Left renal pelvis (tissue), 4 donors: ENCODE measurements at regions not wholly inside any gene's neighbourhood (a gene's known extent, or its start where the extent isn't known, plus 50 kb on each side); places are given as distances from the start of the nearest gene placed in this dataset.
"Not testable (repeated sequence)": the region's sequence is repeated elsewhere in the genome, so short reads cannot be mapped to it uniquely, and the experiment has no call there.

Experiments used
- DNase-seq, 4 donors: peaks; one replicate each; pipeline ENCODE4 v3.0.0-alpha.2; 2013; ENCODE audit warnings: low read depth in 4 of 4, low spot score in 3 of 4

DNA sequence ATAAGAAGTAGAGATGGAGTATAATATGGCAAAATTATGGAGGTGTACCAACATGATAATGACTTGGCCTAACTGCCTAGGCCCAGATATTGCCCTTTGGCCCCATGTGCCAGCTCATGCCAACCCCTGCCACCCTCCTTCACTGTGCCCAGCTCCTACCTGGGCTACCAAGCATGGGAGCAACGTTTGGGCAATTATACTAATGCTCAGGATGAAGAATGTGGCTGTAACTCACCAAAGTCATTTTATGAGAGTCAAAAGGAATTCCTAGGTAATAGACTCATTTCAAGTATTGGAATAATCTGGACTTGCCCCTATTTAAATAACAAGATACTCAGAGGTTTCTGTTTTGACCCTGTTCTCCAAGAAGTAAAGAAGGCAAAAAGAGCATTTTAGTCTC, 240.2 kb upstream of the IL12A start:
- no peak for DNase-seq

DNA sequence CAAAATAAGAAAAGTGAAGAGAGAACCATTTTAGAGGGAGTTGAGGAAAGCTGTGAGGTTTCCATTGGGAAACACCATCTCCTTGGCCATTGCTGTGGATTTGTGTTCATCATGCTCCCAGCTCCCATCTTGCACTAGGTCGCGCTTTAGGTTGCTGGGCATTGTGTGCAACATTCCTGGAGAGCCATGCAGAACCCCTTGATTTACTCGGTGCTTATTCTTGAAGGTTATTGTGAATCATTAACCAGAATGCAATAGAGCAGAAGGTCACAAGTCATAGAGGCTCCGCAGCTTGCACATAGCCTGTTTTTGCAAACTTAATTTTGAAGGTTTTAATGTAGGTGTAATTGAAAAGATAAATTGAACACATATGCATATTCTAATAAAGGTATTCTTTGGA, 239.2 kb upstream of the IL12A start:
- DNase-seq = no peak

DNA sequence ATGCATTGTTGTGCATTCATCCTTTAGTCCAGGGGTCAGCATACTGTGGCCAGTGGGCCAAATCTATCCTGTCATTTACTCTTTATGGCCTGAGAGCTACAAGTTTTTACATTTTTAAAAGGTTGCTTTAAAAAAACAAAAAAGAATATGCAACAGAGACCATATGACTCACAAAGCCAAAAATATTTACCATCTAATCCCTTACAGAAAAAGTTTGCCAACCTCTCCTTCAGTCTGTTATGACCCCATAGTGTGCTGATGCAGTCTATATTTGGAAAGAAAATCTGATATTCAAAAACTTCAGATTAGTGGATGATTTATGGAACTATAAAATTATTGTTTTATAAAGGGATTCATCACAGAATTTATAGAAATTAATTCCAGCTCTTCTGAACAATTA, 237.5 kb upstream of the IL12A start:
- no peak for DNase-seq

DNA sequence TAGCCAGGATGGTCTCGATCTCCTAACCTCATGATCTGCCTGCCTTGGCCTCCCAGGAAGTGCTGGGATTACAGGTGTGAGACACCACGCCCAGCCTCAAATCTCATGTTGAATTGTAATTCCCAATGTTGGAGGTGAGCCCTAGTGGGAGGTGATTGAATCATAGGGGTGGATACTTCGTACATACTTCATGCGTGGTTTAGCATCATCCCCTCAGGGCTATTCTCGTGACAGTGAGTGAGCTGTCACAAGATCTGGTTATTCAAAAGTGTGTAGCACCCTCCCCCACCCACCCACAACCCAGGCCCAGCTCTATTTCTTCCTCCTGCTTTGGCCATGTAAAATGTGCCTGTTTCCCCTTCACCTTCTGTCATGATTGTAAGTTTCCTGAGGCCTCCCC, 236.9 kb upstream of the IL12A start:
- DNase-seq = no peak

DNA sequence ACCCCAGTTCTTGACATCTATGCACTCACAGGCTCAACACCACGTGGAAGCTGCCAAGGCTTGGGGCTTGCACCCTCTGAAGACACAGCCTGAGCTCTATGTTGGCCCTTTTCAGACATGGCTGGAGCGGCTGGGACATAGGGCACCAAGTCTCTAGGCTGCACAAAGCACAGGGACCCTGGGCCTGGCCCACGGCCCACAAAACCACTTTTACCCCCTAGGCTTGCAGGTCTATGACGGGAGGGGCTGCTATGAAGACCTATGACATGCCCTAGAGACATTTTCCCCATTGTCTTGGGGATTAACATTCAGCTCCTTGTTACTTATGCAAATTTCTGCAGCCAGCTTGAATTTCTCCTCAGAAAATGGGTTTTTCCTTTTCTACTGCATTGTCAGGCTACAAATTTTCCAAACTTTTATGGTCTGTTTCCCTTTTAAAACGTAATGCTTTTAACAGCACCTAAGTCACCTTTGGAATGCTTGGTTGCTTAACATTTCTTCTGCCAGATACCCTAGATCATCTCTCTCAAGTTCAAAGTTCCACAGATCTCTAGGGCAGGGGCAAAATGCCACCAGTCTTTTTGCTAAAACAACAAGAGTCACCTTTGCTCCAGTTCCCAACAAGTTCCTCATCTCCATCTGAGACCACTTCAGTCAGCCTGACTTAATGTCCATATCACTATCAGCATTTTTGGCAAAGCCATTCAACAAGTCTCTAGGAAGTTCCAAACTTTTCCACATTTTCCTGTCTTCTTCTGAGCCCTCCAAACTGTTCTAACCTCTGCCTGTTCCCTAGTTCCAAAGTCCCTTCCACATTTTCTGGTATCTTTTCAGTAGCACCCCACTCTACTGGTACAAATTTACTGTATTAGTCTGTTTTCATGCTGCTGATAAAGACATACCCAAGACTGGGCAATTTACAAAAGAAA, 232.1 kb upstream of the IL12A start:
- DNase-seq = not testable (repeated sequence)

DNA sequence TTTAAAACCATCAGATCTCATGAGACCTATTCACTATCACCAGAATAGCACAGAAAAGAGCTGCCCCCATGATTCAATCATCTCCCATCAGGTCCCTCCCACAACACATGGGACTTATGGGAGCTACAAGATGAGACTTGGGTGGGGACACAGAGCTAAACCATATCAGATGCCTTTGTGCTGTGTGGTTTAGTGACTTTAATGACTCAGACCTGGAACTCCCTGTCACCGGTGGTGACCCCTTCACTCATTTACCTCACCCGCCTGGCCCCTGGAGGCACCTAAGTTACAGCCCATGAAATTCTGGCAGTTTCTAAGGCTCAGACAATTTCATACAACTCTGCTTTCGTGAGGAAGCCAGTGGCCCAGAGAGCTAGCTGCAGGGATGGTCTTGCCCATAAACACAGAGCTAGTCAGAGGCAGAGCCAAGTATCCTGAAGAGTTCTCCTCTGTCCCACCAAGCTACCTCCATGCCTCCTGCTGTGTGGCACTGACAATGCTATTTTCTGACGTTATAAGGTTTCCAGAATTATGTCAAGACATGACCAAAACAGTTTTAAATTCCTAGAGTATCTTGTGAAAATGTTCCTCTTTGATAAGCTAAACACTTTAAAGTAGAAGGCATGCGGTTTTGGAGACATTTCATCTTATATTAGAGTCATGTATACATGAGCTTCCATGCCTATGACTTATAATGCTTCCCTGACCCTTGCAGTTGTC, 231.1 kb upstream of the IL12A start:
- DNase-seq = no peak

DNA sequence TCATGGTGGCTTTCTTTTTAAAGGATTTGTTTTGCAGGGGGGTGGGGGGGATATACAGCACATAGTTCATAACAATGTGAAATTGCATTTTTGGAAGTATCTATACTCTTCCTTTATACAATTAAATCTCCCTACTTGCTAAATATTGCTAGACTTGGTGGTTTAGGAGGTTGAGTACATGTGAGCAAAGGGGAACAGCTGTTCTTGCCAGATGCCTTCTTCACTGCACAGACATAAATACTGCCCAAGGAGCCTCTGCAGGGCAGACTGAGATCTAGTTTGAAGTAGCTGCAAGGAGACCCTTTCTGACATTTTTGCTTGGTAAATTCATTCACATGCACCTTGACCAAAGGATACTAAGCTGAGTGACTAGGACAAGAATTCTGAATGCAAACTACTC, 228.6 kb upstream of the IL12A start:
- no peak for DNase-seq

DNA sequence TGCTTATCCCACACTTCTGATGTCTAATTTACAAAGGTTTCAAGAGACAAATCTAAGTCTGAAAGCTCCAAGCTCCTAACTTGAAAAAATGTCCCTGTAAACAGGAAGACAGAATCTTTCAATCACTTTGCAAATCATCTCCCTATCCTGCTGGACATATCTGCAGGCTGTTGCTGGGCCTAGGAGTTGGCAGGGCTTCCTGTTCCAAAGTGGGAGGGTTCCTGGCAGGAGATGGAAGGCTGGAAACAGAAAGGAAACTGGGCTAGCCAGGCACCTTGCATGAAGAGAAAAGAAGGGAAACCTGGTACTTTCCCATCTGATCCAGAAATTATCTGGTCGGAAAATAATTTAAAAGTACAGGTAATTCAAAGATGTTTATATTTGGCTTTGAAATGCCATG, 227.3 kb upstream of the IL12A start:
- no peak for DNase-seq

DNA sequence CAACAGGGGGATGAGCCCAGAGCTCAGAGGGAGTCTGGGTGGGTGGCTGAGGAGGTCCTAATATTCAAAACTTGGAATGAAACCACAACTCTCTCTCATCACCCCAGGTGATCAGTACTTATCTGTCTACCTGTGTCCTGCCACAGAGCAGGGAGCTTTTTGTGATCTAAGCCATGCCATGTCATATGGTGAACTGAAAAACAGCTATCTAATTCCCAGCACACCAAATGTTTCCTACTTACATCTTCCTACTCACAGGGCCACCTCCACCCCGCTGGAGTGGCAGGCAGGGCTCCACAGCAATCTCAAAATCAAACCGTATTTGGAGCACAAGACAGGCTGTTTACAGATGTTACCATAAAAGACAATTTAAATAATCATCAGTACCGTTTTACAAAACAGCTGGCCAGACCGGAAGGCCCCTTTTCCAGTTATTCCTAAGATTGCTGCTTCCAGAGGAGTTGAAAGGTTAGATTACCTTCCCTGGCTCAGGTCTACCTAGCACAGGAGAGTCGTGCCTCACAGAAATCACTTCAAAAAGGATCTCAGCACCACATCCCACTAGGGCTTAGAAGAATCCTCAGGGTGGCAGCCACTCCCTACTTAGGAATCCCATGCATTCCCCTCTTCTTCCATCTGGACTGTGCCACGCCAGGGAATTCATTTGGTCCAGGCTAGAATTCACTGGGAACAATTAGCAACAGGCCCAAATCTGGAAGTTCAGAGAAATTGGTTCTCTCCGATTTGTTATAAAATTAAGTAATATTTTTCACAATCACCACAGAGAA, 226.6 kb upstream of the IL12A start:
- DNase-seq = no peak

DNA sequence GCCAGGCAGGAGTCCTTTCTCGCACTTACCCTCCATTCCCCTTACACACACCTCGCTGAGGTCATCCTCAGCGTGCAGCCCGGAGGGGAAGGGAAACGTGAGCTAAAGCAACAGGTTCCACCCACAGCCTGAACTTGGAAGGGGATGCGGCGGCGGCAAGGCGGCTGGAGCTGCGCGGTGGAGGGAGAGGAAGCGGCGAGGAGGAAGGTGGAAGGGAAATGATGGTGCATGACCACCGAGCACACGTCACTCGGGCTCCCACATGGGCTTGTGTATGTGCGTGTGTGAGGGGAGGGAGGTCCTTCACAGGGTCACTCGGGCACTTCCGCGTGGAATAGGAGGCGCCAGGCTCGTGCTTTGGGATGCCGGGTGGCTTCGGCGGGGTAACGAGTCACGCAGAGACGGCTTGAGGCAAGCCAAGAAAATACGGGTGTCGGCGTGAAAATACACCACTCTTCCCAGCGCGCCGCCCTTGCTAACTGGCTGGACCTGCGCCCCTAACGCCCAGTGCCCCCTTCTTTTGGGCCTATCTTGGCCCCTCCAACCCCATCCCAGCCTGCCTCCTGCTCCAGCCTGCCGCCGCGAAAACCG, 225.5 kb upstream of the IL12A start:
- peak in 2 of 4 donors; percentile 48 to 55 for DNase-seq

DNA sequence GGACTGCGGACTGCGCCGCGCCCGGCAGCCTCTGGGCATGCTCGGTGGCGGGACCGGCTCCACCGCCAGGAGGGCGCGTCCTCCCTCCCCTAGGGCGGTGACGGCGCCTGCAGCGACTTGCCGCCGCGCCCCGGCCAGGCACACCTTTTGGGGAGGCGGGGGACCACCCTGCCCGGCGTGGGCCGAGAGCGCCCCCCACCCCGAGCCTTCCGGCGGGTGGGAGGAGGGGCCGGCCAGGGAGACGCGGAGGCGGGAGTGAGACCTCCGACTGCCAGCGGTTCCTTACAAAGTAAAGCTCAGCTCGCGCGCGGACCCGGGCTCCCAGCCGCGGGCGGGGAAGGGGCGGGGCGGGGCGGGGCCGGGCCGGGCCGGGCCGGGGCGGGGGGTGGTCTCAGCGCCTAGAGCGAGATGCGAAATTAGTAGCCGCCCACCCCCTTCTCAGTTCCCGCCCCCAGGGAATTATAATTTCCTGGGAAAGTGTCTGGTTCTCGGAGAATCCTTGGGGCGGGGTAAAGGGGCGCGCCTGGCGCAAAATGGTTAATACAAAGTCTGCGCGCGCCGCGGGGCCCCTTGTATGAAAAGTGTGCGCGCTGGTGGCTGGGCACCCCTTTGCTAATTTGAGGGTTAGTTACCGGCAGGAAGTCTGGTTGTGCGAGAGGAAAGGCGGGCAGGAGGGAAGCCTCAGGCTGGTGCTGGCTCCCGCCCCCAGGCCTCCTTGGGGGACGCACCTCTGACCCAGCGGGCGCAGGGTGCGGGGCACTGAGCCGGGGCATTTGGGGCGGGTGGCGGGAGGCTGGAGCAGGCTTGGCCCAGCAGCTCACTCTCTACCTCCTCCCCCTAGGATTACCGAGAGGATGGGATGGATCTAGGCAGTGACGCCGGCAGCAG, 224.8 kb upstream of the IL12A start:
- peak in 2 of 4 donors; percentile 52 to 55 for DNase-seq

DNA sequence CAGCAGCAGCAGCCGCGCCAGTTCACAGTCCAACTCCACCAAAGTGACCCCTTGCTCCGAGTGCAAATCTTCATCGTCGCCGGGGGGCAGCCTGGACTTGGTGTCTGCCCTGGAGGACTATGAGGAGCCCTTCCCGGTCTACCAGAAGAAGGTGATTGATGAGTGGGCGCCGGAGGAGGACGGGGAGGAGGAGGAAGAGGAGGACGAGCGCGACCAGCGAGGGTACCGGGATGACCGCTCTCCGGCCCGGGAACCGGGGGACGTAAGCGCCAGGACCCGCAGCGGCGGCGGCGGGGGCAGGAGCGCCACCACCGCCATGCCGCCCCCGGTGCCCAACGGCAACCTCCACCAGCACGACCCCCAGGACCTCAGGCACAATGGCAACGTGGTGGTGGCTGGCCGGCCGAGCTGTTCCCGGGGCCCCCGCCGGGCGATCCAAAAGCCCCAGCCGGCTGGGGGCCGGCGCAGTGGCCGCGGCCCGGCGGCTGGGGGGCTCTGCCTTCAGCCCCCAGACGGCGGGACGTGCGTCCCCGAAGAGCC, 224.1 kb upstream of the IL12A start:
- no peak for DNase-seq

DNA sequence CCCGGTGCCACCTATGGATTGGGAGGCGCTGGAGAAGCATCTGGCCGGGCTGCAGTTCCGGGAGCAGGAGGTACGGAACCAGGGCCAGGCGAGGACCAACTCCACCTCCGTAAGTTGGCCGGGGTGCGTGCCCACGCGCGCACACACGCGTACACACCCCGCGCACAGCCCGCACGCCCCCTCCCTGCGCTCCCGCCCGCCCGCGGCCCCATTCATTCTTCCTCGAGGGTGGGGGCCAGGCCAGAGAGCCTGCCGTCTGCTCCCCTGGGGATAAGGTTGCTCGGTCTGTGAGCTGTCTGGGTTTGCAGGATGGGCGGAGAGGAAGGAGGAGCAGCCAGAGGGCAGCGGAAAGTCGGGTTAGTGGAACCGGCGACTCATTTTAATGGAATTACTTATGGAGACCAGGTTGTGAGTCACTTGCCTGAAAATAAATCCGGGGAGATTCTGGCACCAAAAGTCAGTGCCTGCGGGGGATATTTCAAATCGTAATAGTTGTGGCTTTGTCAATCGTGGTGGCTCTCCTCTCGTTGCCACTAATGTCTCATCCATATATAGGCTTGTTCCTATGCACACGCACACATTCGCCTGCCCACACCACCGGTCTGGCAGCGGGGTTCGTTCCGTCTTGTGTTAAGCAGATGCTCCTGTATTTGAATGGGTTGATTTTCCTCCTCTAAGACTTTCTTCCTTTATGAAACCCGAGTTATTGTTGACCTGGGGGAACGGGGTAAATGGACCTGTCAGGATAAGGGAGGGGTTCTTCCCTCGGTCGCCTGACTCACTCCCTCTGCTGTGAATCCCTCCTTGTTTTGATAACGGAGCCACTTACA, 223.4 kb upstream of the IL12A start:
- peak in 1 of 4 donors; percentile 47 for DNase-seq

DNA sequence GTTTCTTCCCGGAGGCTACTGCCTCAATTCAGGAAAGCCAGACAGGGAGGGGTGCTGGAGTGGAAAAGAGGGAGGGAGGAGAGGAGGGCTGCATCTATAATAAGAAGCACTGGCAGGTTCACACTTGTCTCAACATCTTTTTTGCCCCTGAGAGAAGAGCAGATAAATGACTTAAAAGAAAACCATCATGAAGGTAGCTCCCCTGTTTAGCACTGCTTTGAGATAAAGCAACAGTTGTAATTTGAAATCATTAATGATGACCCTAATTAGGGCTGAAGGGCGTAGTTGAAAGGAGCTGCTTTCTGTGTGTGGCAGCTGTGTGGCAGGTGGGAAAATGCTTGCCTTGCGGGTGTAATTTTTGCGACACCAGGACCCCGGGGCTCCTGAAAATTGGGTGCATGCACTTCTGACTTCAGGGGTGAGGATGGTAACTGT, 222.8 kb upstream of the IL12A start:
- no peak for DNase-seq

DNA sequence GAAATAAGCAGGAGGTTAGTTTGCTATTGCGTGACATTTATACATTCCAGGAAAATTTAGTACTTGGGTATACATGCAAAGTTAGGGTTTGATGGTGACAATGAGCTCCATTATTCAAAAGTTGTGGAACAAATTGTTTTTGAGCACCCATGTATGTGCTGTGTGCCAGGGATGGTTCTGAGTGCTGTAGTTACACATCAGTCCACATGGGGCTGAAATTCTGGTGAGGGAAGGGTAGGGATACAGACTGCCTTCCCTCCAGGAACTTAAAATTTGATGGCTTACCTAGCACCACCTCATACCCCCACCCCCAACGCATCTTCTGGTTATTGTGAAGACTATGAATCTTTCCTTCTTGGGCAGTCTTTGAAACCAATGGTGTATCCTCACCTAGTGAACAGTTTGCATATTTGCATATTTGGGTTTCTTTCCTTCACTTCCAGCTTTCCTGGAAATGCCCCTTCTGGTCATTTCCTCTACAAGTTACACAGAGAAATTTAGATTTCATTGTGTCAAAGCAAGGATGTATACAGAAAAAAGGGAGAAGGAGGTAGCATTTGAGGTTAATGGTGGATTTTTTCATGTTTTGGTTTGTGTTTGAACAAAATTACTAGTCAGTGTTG, 222.0 kb upstream of the IL12A start:
- DNase-seq = no peak

DNA sequence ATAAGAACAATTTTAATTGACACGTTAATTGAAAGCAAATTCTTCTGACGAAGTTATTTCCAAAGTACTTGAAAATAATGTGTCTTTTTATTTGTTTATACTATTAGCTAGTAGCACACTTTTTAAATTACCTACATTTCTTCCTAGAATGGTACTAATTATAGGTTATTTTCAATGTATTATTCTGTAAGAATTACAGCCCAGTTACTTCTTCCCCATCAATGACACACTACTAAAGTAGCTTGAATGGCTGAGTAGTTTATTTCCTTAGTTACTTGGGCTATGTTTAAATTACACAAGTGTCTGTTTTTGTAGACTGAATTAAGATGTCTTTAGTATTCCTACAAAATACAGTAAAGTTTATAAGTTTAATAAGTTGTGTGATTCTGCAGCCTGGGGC, 217.6 kb upstream of the IL12A start:
- no peak for DNase-seq

DNA sequence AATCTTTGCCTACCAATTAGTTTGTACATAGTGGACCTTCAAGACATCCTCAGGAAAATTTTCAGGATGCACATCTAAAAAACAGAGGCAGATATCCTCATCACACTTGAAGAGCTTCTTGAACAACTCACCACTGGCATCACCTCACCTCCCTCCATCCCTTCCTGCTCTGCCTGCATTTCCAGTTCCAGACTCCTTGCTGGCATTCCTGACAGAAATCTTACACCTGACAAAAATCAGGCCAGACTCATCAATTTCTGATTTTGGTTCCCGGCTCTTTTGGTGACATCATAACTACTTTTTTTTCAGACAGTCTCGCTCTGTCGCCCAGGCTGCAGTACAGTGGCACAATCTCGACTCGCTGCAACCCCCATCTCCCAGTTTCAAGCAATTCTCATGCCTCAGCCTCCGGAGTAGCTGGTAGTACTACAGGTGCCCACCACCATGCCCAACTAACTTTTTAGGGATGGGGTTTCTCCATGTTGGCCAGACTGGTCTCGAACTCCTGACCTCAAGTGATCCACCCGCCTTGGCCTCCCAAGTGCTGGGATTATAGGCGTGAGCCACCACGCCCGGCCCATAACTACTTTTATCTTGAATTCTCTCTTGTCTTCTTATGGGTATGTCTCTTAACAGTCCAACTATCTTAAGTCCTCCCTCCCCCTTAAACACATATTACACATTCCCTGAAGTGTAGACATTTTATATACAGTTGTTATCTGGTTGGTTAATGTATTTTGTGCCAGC, 216.6 kb upstream of the IL12A start:
- no peak for DNase-seq
